HCT116 (cell line): ENCODE measurements at regions not wholly inside any gene's neighbourhood (a gene's known extent, or its start where the extent isn't known, plus 50 kb on each side); places are given as distances from the start of the nearest gene placed in this dataset.

Experiments
- ATAC-seq: fragments of 200-7000 bp; cut with Tn5 transposase; 2 replicates; pipeline ENCODE4 v1.9.1; 2020; ENCODE audit warnings: mild to moderate bottlenecking, moderate library complexity
- BruUV-seq: library from RNA; stranded (reverse); fragments of 400-500 nt; replicated peaks from 2 replicates; lab custom pipeline; 2021; lab: Mats Ljungman, UMichigan
- CTCF ChIA-PET: fragments of 300-600 bp; sonication (Branson Sonifier 250); formaldehyde crosslinking; loops from one replicate; lab custom pipeline; 2021; ENCODE audit warnings: antibody characterized with exemption; lab: Charles Lee
- POLR2A ChIA-PET: fragments of 300-600, 350-600 bp; sonication (Branson Sonifier 250); formaldehyde crosslinking; loops from one replicate; lab custom pipeline; 2021; ENCODE audit warnings: antibody characterized with exemption; lab: Charles Lee
- RAD21 ChIA-PET, 2 experiments: fragments of 300-600 bp; sonication (Branson Sonifier 250); formaldehyde crosslinking; loops; one replicate each; lab custom pipeline; 2023; ENCODE audit warnings: low total read pairs in 2 of 2; ENCODE audit not compliant: uncharacterized antibody in 2 of 2, unreplicated experiment in 2 of 2, low non-redundant PET in 1 of 2; lab: Charles Lee
- DNase-seq: peaks from one replicate; pipeline ENCODE4 v3.0.0-alpha.2; 2010; ENCODE audit warnings: low read depth, low spot score
- H2AFZ ChIP-seq: fragments of 200-600 bp; shearing (Covaris generic), sonication (generic); 2 replicates; pipeline ENCODE4 v1.6.1; 2017; ENCODE audit warnings: low read depth, mixed run types, mixed read lengths, antibody characterized with exemption, low read length; ENCODE audit not compliant: poor library complexity, severe bottlenecking
- H3K27ac ChIP-seq: 2 replicates; pipeline ENCODE4 v1.5.1; 2012; ENCODE audit warnings: low read depth, low read length
- H3K27me3 ChIP-seq: fragments of 200-600 bp; sonication (generic); 2 replicates; pipeline ENCODE4 v1.6.1; 2016; ENCODE audit warnings: mixed run types, low read length, mixed read lengths; ENCODE audit not compliant: insufficient read depth
- H3K36me3 ChIP-seq, 2 experiments: fragments of 200-500 bp in 1 of 2; fragments of 200-600 bp in 1 of 2; sonication (Bioruptor generic) in 1 of 2; sonication (generic) in 1 of 2; 2 replicates each; pipeline versions ENCODE4 v1.5.1 to v1.6.1; 2014 to 2016; ENCODE audit warnings: low read length in 2 of 2, inconsistent platforms in 1 of 2, mixed read lengths in 1 of 2, mixed run types in 1 of 2; ENCODE audit not compliant: insufficient read depth in 2 of 2, control insufficient read depth in 1 of 2
- H3K4me1 ChIP-seq, 2 experiments: fragments of 200-600 bp in 1 of 2; sonication (generic) in 1 of 2; 2 replicates each; pipeline versions ENCODE4 v1.5.1 to v1.6.1; 2012 to 2017; ENCODE audit warnings: low read length in 2 of 2, inconsistent platforms in 1 of 2, mild to moderate bottlenecking in 1 of 2, mixed read lengths in 1 of 2, mixed run types in 1 of 2, moderate library complexity in 1 of 2; ENCODE audit not compliant: insufficient read depth in 2 of 2, control insufficient read depth in 1 of 2
- H3K4me2 ChIP-seq: fragments of 200-600 bp; sonication (generic); 2 replicates; pipeline ENCODE4 v1.6.1; 2017; ENCODE audit warnings: mixed run types, low read length, mixed read lengths
- H3K4me3 ChIP-seq, 2 experiments: fragments of 200-600 bp in 1 of 2; sonication (generic) in 1 of 2; replicated peaks in 1 of 2; 2 replicates each; pipeline ENCODE4 v1.5.1; 2011 to 2016; ENCODE audit warnings: low read length in 2 of 2, control low read depth in 1 of 2, low read depth in 1 of 2, mild to moderate bottlenecking in 1 of 2, mixed read lengths in 1 of 2, mixed run types in 1 of 2
- H3K79me2 ChIP-seq: fragments of 200-600 bp; sonication (generic); 2 replicates; pipeline ENCODE4 v1.6.1; 2017; ENCODE audit warnings: mild to moderate bottlenecking, mixed run types, low read length, moderate library complexity, mixed read lengths; ENCODE audit not compliant: insufficient read depth
- H3K9ac ChIP-seq: fragments of 200-600 bp; sonication (generic); 2 replicates; pipeline ENCODE4 v1.6.1; 2016; ENCODE audit warnings: low read length, mixed read lengths
- H3K9me2 ChIP-seq: fragments of 200-600 bp; sonication (generic), shearing (Covaris generic); 2 replicates; pipeline ENCODE4 v1.6.1; 2017; ENCODE audit warnings: mixed run types, mild to moderate bottlenecking, moderate library complexity; ENCODE audit not compliant: insufficient read depth
- H3K9me3 ChIP-seq, 2 experiments: fragments of 200-500 bp in 1 of 2; fragments of 200-600 bp in 1 of 2; sonication (Bioruptor generic) in 1 of 2; sonication (generic) in 1 of 2; 2 replicates each; pipeline ENCODE4 v1.6.1; 2014 to 2017; ENCODE audit warnings: low read length in 2 of 2, mixed read lengths in 2 of 2, inconsistent platforms in 1 of 2, low read depth in 1 of 2, mild to moderate bottlenecking in 1 of 2, mixed run types in 1 of 2, moderate library complexity in 1 of 2; ENCODE audit not compliant: control insufficient read depth in 1 of 2, insufficient read depth in 1 of 2
- H4K20me1 ChIP-seq: fragments of 200-600 bp; sonication (generic), shearing (Covaris generic); 2 replicates; pipeline ENCODE4 v1.6.1; 2017; ENCODE audit warnings: mixed run types, mild to moderate bottlenecking, moderate library complexity; ENCODE audit not compliant: insufficient read depth
- ATF3 ChIP-seq: IDR thresholded peaks from 2 replicates; pipeline ENCODE4 v1.6.1; 2012
- CTCF ChIP-seq, 3 experiments: fragments of 200-600 bp in 1 of 3; sonication (generic) in 1 of 3; IDR thresholded peaks in 2 of 3; conservative IDR thresholded peaks in 1 of 3; 2 replicates each; pipeline ENCODE4 v1.5.1; 2012 to 2017; ENCODE audit warnings: low read depth in 2 of 3, low read length in 2 of 3, antibody characterized with exemption in 1 of 3, borderline replicate concordance in 1 of 3, control low read depth in 1 of 3, mild to moderate bottlenecking in 1 of 3, mixed read lengths in 1 of 3, mixed run types in 1 of 3, moderate library complexity in 1 of 3; ENCODE audit not compliant: insufficient read depth in 1 of 3
- ELF1 ChIP-seq: IDR thresholded peaks from 2 replicates; pipeline ENCODE4 v1.6.1; 2012; ENCODE audit warnings: low read depth, borderline replicate concordance
- EZH2 ChIP-seq: fragments of 200-600 bp; sonication (generic); IDR thresholded peaks from 2 replicates; pipeline ENCODE4 v1.6.1; 2017; ENCODE audit warnings: antibody characterized with exemption, mixed run types
- EZH2phosphoT487 ChIP-seq: fragments of 200-600 bp; IDR thresholded peaks from 2 replicates; pipeline ENCODE4 v1.6.1; 2018; ENCODE audit warnings: antibody characterized with exemption, borderline replicate concordance
- FOSL1 ChIP-seq: IDR thresholded peaks from 2 replicates; pipeline ENCODE4 v1.6.1; 2012; ENCODE audit warnings: low read depth
- JUND ChIP-seq: IDR thresholded peaks from 2 replicates; pipeline ENCODE4 v1.6.1; 2012
- MAX ChIP-seq: IDR thresholded peaks from 2 replicates; pipeline ENCODE4 v1.6.1; 2012
- POLR2A ChIP-seq: IDR thresholded peaks from 2 replicates; pipeline ENCODE4 v1.7.0; 2011; ENCODE audit warnings: borderline replicate concordance; ENCODE audit not compliant: insufficient read depth, insufficient read length; ENCODE audit errors: extremely low read depth
- POLR2AphosphoS5 ChIP-seq: IDR thresholded peaks from 2 replicates; pipeline ENCODE4 v1.6.1; 2011; ENCODE audit warnings: mild to moderate bottlenecking, low read depth, low read length, moderate library complexity
- REST ChIP-seq: IDR thresholded peaks from 2 replicates; pipeline ENCODE4 v1.6.1; 2012; ENCODE audit warnings: low read depth
- SIN3A ChIP-seq: IDR thresholded peaks from 2 replicates; pipeline ENCODE4 v1.6.1; 2012; ENCODE audit warnings: low read depth
- SP1 ChIP-seq: IDR thresholded peaks from 2 replicates; pipeline ENCODE4 v1.6.1; 2012; ENCODE audit warnings: low read depth
- SRF ChIP-seq: IDR thresholded peaks from 2 replicates; pipeline ENCODE4 v1.6.1; 2012; ENCODE audit warnings: low read depth
- TCF7L2 ChIP-seq: IDR thresholded peaks from 2 replicates; pipeline ENCODE4 v1.7.0; 2011; ENCODE audit warnings: borderline replicate concordance, inconsistent platforms; ENCODE audit not compliant: insufficient read depth, insufficient read length; ENCODE audit errors: extremely low read depth
- YY1 ChIP-seq: IDR thresholded peaks from 2 replicates; pipeline ENCODE4 v1.6.1; 2011; ENCODE audit warnings: low read length, low read depth, moderate library complexity, mild to moderate bottlenecking; ENCODE audit not compliant: insufficient replicate concordance; ENCODE audit errors: extremely low read depth
- ZBTB33 ChIP-seq: IDR thresholded peaks from 2 replicates; pipeline ENCODE4 v1.6.1; 2011; ENCODE audit warnings: mild to moderate bottlenecking, low read length, moderate library complexity; ENCODE audit not compliant: insufficient replicate concordance; ENCODE audit errors: extremely low read depth
- ZNF274 ChIP-seq: fragments of 200-500 bp; sonication (Bioruptor generic); IDR thresholded peaks from 2 replicates; pipeline ENCODE4 v1.6.1; 2014; ENCODE audit warnings: mild to moderate bottlenecking, low read depth, low read length, inconsistent platforms
- intact Hi-C: fragments of 100-400 bp; cut with micrococcal nuclease; formaldehyde crosslinking; loops from 2 replicates; pipeline ENCODE4 v1.10.0; 2022

GRCh38 chr5:165290535-165290934, 1785.1 kb downstream of the MAT2B start:
- ATAC-seq: no peak
- Histone ChIP-seq H2AFZ (no peak overlapping the region), H3K79me2 (no peaks in the 10 kb centered on the region), H3K9me3 (peaks cover 7 to 13% of the 10 kb centered on the region in 2 experiments; a peak in 2 of 4 replicates), H4K20me1 (no peaks in the 10 kb centered on the region), H3K4me2 (no peak overlapping the region), H3K9me2 (no peaks in the 10 kb centered on the region), H3K4me3 (no peak overlapping the region), H3K27me3 (no peaks in the 10 kb centered on the region), H3K4me1 (no peaks in the 10 kb centered on the region), H3K27ac (no peak overlapping the region), H3K9ac (no peak overlapping the region), H3K36me3 (no peaks in the 10 kb centered on the region)
- no peak for TF ChIP-seq EZH2phosphoT487
- no peak for TF ChIP-seq CTCF (IDR thresholded peaks at IDR 0.05 in 2 of 3, conservative IDR thresholded peaks at IDR 0.05 in 1 of 3; ENCODE audit: borderline replicate concordance in 1 of 3, insufficient read depth in 1 of 3, low read depth in 2 of 3, low read length in 2 of 3)
- TF ChIP-seq MAX: no peak
- TF ChIP-seq SRF: no peak
- TF ChIP-seq FOSL1: no peak
- no peak for TF ChIP-seq YY1
- no peak for TF ChIP-seq ATF3
- TF ChIP-seq POLR2A: no peak
- no peak for TF ChIP-seq TCF7L2
- TF ChIP-seq REST: no peak
- TF ChIP-seq EZH2: no peak
- no peak for TF ChIP-seq SP1
- no peak for TF ChIP-seq ELF1
- TF ChIP-seq JUND: no peak
- no peak for TF ChIP-seq ZBTB33
- TF ChIP-seq POLR2AphosphoS5: no peak
- no peak for TF ChIP-seq SIN3A
- TF ChIP-seq ZNF274: no peak
- ChIA-PET CTCF (no interaction called here), RAD21 (no interaction called here), POLR2A (no interaction called here)
- BruUV-seq: no TSS peak
- DNase-seq: no peak
- intact Hi-C loops: no loop called here
